Osteocyte (in vitro differentiated cells): ENCODE measurements at regions not wholly inside any gene's neighbourhood (a gene's known extent, or its start where the extent isn't known, plus 50 kb on each side); places are given as distances from the start of the nearest gene placed in this dataset.

Experiments used
- DNase-seq: peaks from one replicate; pipeline ENCODE4 v3.0.0; 2021; ENCODE audit warnings: mixed read lengths; ENCODE audit not compliant: unreplicated experiment; ENCODE audit errors: extremely low spot score
- H3K27ac Mint-ChIP-seq: one replicate; pipeline ENCODE4 v1.8.0; 2021; ENCODE audit warnings: mild to moderate bottlenecking, mixed read lengths; ENCODE audit not compliant: unreplicated experiment
- H3K27me3 Mint-ChIP-seq: one replicate; pipeline ENCODE4 v1.8.0; 2021; ENCODE audit warnings: mixed read lengths; ENCODE audit not compliant: unreplicated experiment
- H3K36me3 Mint-ChIP-seq: one replicate; pipeline ENCODE4 v1.8.0; 2021; ENCODE audit warnings: mixed read lengths; ENCODE audit not compliant: unreplicated experiment
- H3K4me1 Mint-ChIP-seq: one replicate; pipeline ENCODE4 v1.8.0; 2021; ENCODE audit warnings: mixed read lengths; ENCODE audit not compliant: unreplicated experiment
- H3K4me3 Mint-ChIP-seq: one replicate; pipeline ENCODE4 v1.8.0; 2021; ENCODE audit warnings: mild to moderate bottlenecking, moderate library complexity, mixed read lengths; ENCODE audit not compliant: unreplicated experiment
- H3K9me3 Mint-ChIP-seq: one replicate; pipeline ENCODE4 v1.8.0; 2021; ENCODE audit warnings: mixed read lengths; ENCODE audit not compliant: unreplicated experiment
- CTCF ChIP-seq: fragments of 200-600 bp; sonication (generic); IDR thresholded peaks from 2 replicates; pipeline ENCODE4 v1.5.0; 2021; ENCODE audit warnings: antibody characterized with exemption, mild to moderate bottlenecking, moderate library complexity

GRCh38 chr1:192439373-192440025 is 122.7 kb downstream of the RGS21 start:
- peaks cover 21% of the 10 kb centered on the region for H3K4me1 Mint-ChIP-seq
- no peaks in the 10 kb centered on the region for H3K36me3 Mint-ChIP-seq
- no peak for TF ChIP-seq CTCF
- H3K27ac Mint-ChIP-seq = no peak overlapping the region
- no peaks in the 10 kb centered on the region for H3K9me3 Mint-ChIP-seq
- DNase-seq = no peak
- H3K4me3 Mint-ChIP-seq = no peak overlapping the region
- no peaks in the 10 kb centered on the region for H3K27me3 Mint-ChIP-seq

GRCh38 chr1:192441492-192441891 is 124.7 kb downstream of the RGS21 start:
- no peaks in the 10 kb centered on the region for H3K27me3 Mint-ChIP-seq
- no peaks in the 10 kb centered on the region for H3K9me3 Mint-ChIP-seq
- peaks cover 29% of the 10 kb centered on the region for H3K4me1 Mint-ChIP-seq
- no peak for DNase-seq
- TF ChIP-seq CTCF = no peak
- no peaks in the 10 kb centered on the region for H3K36me3 Mint-ChIP-seq
- no peak overlapping the region for H3K4me3 Mint-ChIP-seq
- H3K27ac Mint-ChIP-seq = no peak overlapping the region

GRCh38 chr1:192442736-192443135 is 125.9 kb downstream of the RGS21 start:
- Mint-ChIP-seq H3K4me3 (no peak overlapping the region), H3K36me3 (no peaks in the 10 kb centered on the region), H3K9me3 (no peaks in the 10 kb centered on the region), H3K4me1 (peaks cover 35% of the 10 kb centered on the region), H3K27ac (no peak overlapping the region), H3K27me3 (no peaks in the 10 kb centered on the region)
- no peak for TF ChIP-seq CTCF
- no peak for DNase-seq

GRCh38 chr1:192443616-192444015 is 126.8 kb downstream of the RGS21 start:
- no peak for TF ChIP-seq CTCF
- H3K4me3 Mint-ChIP-seq = no peak overlapping the region
- no peaks in the 10 kb centered on the region for H3K27me3 Mint-ChIP-seq
- DNase-seq = no peak
- peaks cover 43% of the 10 kb centered on the region for H3K4me1 Mint-ChIP-seq
- no peaks in the 10 kb centered on the region for H3K36me3 Mint-ChIP-seq
- no peak overlapping the region for H3K27ac Mint-ChIP-seq
- H3K9me3 Mint-ChIP-seq = no peaks in the 10 kb centered on the region

GRCh38 chr1:192445241-192445640 is 128.4 kb downstream of the RGS21 start:
- DNase-seq = no peak
- Mint-ChIP-seq H3K36me3 (no peaks in the 10 kb centered on the region), H3K27me3 (no peaks in the 10 kb centered on the region), H3K4me3 (no peak overlapping the region), H3K4me1 (peaks cover 34% of the 10 kb centered on the region), H3K27ac (no peak overlapping the region), H3K9me3 (no peaks in the 10 kb centered on the region)
- no peak for TF ChIP-seq CTCF
